Ovary (tissue), 3 donors: ENCODE measurements at regions not wholly inside any gene's neighbourhood (a gene's known extent, or its start where the extent isn't known, plus 50 kb on each side); places are given as distances from the start of the nearest gene placed in this dataset.

Experiments used
- POLR2A ChIP-seq: fragments of 450-650 bp; IDR thresholded peaks from one replicate; pipeline ENCODE4 v1.6.1; 2017; ENCODE audit warnings: antibody characterized with exemption, mild to moderate bottlenecking, moderate library complexity
- TF ChIP-seq, protein P1 (sequence below), 3 donors: fragments of 450-650 bp in 2 of 3; fragments of 200-600 bp in 1 of 3; IDR thresholded peaks; one replicate each; pipeline versions ENCODE4 v1.5.1 to v1.8.0; 2016 to 2022; ENCODE audit warnings: antibody characterized with exemption in 3 of 3, mild to moderate bottlenecking in 1 of 3
- donor health status: DM: no; HTN: no; CAD: no.

DNA sequence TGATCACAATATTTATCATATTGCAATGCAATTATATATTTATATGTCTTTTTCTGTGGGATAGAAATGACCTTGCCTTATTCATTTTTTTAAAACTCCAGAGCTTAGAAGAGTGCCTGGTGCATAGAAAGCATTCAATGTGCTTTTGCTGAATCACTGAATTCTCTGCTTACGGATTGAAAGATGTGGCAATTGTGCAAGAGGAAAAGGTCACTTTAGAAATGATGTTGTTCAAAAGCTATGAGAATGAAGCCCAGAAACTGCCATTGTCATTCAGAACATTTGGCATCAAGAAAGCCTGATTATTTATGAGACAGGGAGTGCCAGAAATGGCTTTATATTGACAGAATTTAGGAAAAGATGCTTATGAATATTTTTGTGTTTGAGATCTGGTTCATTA lies 678.6 kb upstream of the CDH2 start:
- TF ChIP-seq, protein P1, sequence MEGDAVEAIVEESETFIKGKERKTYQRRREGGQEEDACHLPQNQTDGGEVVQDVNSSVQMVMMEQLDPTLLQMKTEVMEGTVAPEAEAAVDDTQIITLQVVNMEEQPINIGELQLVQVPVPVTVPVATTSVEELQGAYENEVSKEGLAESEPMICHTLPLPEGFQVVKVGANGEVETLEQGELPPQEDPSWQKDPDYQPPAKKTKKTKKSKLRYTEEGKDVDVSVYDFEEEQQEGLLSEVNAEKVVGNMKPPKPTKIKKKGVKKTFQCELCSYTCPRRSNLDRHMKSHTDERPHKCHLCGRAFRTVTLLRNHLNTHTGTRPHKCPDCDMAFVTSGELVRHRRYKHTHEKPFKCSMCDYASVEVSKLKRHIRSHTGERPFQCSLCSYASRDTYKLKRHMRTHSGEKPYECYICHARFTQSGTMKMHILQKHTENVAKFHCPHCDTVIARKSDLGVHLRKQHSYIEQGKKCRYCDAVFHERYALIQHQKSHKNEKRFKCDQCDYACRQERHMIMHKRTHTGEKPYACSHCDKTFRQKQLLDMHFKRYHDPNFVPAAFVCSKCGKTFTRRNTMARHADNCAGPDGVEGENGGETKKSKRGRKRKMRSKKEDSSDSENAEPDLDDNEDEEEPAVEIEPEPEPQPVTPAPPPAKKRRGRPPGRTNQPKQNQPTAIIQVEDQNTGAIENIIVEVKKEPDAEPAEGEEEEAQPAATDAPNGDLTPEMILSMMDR (IDR thresholded peaks at IDR 0.05): no peak
- TF ChIP-seq POLR2A: no peak
